ENCODE measurements at regions not wholly inside any gene's neighbourhood (a gene's known extent, or its start where the extent isn't known, plus 50 kb on each side); places are given as distances from the start of the nearest gene placed in this dataset.
"Not testable (repeated sequence)": the region's sequence is repeated elsewhere in the genome, so short reads cannot be mapped to it uniquely, and the experiment has no call there.

- DNase-seq (no peak), ATAC-seq (ENCODE audit: low FRiP score in 2 of 2) (no peak)
- no peak overlapping the region for H3K27ac ChIP-seq
- H3K4me3 ChIP-seq: no peak overlapping the region
- no peaks in the 10 kb centered on the region for H3K27me3 ChIP-seq
- H3K4me1 ChIP-seq: no peaks in the 10 kb centered on the region
- 82 to 85% methylated on average over 3 of the region's 3 CpGs for WGBS, 2 donors
- peaks cover 0 to 13% (median 3%) of the 10 kb centered on the region in 4 donors for H3K9me3 ChIP-seq
- TF ChIP-seq POLR2A (IDR thresholded peaks at IDR 0.05) (no peak), EP300 (IDR thresholded peaks at IDR 0.05) (no peak), CTCF (IDR thresholded peaks at IDR 0.05) (no peak), POLR2AphosphoS5 (IDR thresholded peaks at IDR 0.05) (no peak)
- no peaks in the 10 kb centered on the region for H3K36me3 ChIP-seq
Measured at GRCh38 chr12:33926095-33926494, 96.2 kb upstream of the ALG10 start.

DNA sequence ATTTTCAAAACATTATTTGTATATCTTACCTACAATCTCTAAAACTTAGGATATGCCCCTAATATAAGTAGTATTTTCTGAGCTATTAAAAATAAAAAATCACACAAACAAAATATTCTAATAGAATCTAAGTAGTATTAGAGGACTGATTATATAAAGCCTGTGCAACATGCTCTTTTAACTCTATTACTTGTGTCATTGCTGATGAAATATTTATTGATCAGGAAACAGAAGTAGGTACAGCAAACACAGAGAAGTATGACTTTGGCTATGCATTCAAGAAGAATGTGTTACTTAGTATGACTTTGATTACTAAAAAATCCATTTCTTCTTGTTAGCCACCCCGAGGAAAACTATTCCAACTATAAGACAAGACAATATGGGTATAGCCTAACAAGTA lies 84.6 kb upstream of the ALG10 start:
- WGBS, 2 donors: 70 to 74% methylated on average over 1 of the region's 1 CpG
- not testable (repeated sequence) for ATAC-seq (ENCODE audit: low FRiP score in 2 of 2)

DNA sequence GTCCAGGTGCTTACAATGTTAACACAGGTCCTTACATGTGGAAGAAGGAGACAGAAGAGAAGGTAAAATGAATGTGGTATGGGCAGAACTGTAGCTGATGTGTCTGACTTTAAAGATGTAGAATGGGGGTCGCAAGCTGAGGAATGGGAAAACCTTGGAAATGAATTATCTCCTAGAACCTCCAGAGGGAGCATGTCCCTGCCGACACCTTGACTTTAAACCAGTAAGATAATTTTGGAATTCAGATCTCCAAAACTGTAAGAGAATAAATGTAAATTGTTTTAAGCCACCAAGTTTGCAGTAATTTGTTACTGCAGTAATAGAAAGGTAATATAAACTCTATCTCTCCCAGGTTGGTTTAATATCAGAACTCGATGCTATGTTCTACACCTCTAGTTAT lies 80.1 kb upstream of the ALG10 start:
- ATAC-seq (ENCODE audit: low FRiP score in 2 of 2) (no peak), DNase-seq (no peak)
- H3K27ac ChIP-seq: no peak overlapping the region
- no peaks in the 10 kb centered on the region for H3K27me3 ChIP-seq
- H3K4me3 ChIP-seq: no peak overlapping the region
- 73 to 79% methylated on average over 3 of the region's 3 CpGs for WGBS, 2 donors
- no peak for TF ChIP-seq POLR2AphosphoS5 (IDR thresholded peaks at IDR 0.05)
- TF ChIP-seq CTCF (IDR thresholded peaks at IDR 0.05): no peak
- TF ChIP-seq POLR2A (IDR thresholded peaks at IDR 0.05): no peak
- TF ChIP-seq EP300 (IDR thresholded peaks at IDR 0.05): no peak
- H3K9me3 ChIP-seq: no peaks in the 10 kb centered on the region
- no peaks in the 10 kb centered on the region for H3K36me3 ChIP-seq
- no peaks in the 10 kb centered on the region for H3K4me1 ChIP-seq

More for the DNA sequence above, 84.6 kb upstream of the ALG10 start:
- H3K36me3 ChIP-seq, H3K9me3 ChIP-seq, H3K27ac ChIP-seq, DNase-seq, H3K4me3 ChIP-seq, H3K4me1 ChIP-seq, H3K27me3 ChIP-seq: not testable (repeated sequence)

GRCh38 chr12:33944703-33945437 lies 77.4 kb upstream of the ALG10 start:
- ATAC-seq (ENCODE audit: low FRiP score in 2 of 2) (no peak), DNase-seq (no peak)
- no peaks in the 10 kb centered on the region for H3K4me1 ChIP-seq
- no peak overlapping the region for H3K4me3 ChIP-seq
- H3K9me3 ChIP-seq: peaks cover 0 to 14% (median 7%) of the 10 kb centered on the region in 4 donors
- TF ChIP-seq POLR2AphosphoS5 (IDR thresholded peaks at IDR 0.05) (no peak), CTCF (IDR thresholded peaks at IDR 0.05) (no peak), POLR2A (IDR thresholded peaks at IDR 0.05) (no peak), EP300 (IDR thresholded peaks at IDR 0.05) (no peak)
- no peaks in the 10 kb centered on the region for H3K27me3 ChIP-seq
- H3K27ac ChIP-seq: no peak overlapping the region
- 80 to 88% methylated on average over 3 of the region's 3 CpGs for WGBS, 2 donors
- H3K36me3 ChIP-seq: no peaks in the 10 kb centered on the region

DNA sequence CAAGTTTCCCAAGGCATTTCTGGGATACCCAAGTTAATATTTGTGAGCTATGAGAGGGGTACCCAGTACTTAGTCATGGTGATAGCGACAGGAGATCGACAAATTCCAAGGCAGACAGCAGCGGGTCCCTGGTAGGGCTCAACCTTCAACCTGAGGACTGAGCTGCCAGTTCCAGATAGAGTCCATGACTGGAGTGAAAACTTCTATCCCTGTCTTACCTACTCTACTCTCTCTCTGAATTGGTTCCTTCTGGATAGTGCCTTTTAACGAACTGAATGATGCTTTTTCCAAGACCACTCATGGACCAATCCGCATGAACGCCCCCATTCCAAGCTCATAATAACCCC lies 76.9 kb upstream of the ALG10 start:
- no peak for TF ChIP-seq POLR2A (IDR thresholded peaks at IDR 0.05)
- no peak for TF ChIP-seq CTCF (IDR thresholded peaks at IDR 0.05)
- Histone ChIP-seq H3K4me1 (no peaks in the 10 kb centered on the region), H3K9me3 (peaks cover 0 to 19% (median 10%) of the 10 kb centered on the region in 4 donors), H3K27ac (no peak overlapping the region), H3K27me3 (no peaks in the 10 kb centered on the region), H3K36me3 (no peaks in the 10 kb centered on the region), H3K4me3 (no peak overlapping the region)
- 87 to 97% methylated on average over 5 of the region's 6 CpGs for WGBS, 2 donors
- ATAC-seq (ENCODE audit: low FRiP score in 2 of 2) (no peak), DNase-seq (no peak)

- 84 to 92% methylated on average over 7 of the region's 7 CpGs for WGBS, 2 donors
- H3K9me3 ChIP-seq: not testable (repeated sequence)
Measured at GRCh38 chr12:33966219-33966618, 56.1 kb upstream of the ALG10 start.

More at GRCh38 chr12:33966219-33966618, 56.1 kb upstream of the ALG10 start:
- DNase-seq; H3K4me1 ChIP-seq; H3K36me3 ChIP-seq; H3K27me3 ChIP-seq; H3K4me3 ChIP-seq; ATAC-seq (ENCODE audit: low FRiP score in 2 of 2); H3K27ac ChIP-seq: not testable (repeated sequence)
